K562 (cell line): ENCODE measurements at regions not wholly inside any gene's neighbourhood (a gene's known extent, or its start where the extent isn't known, plus 50 kb on each side); places are given as distances from the start of the nearest gene placed in this dataset.

ENCODE experiments used
- ATAC-seq: fragments of 200-7000 bp; cut with Tn5 transposase; 3 replicates; pipeline ENCODE4 v1.9.1; 2020; ENCODE audit warnings: moderate library complexity
- BruUV-seq: library from RNA; stranded (reverse); fragments of 400-500 nt; replicated peaks from 2 replicates; lab custom pipeline; 2021; lab: Mats Ljungman, UMichigan
- CTCF ChIA-PET: fragments of 300-600 bp; formaldehyde crosslinking; extraction: SDS; loops from one replicate; lab custom pipeline; 2021; ENCODE audit warnings: low intra/inter-chr PET ratio; lab: Yijun Ruan, JAX
- POLR2A ChIA-PET: fragments of 300-600, 350-650 bp; sonication (Branson Sonifier 250); formaldehyde crosslinking; extraction: SDS; loops from one replicate; lab custom pipeline; 2021; ENCODE audit warnings: antibody characterized with exemption, inconsistent platforms; lab: Yijun Ruan, JAX
- DNase-seq, 4 experiments: peaks; one replicate each; pipeline versions ENCODE4 v3.0.0 to v3.0.0-alpha.2; 2011 to 2018; ENCODE audit warnings: low spot score in 3 of 4, mixed read lengths in 3 of 4; ENCODE audit errors: extremely low read depth in 1 of 4
- FAIRE-seq: peaks from 2 replicates; lab custom pipeline; 2011; peaks lifted over from hg19 to GRCh38; lab: Jason Lieb, UNC
- H2AFZ ChIP-seq: 2 replicates; pipeline ENCODE4 v1.6.0; 2011; ENCODE audit warnings: low read depth, low read length, control low read depth, inconsistent platforms
- H3K27ac ChIP-seq: fragments of 200-600 bp; 3 replicates; pipeline ENCODE4 v1.8.0; 2011; ENCODE audit warnings: low read depth, mild to moderate bottlenecking, control low read depth, inconsistent platforms, low read length, moderate library complexity, mixed read lengths; ENCODE audit errors: extremely low read depth
- H3K27me3 ChIP-seq, 2 experiments: fragments of 300-600 bp in 1 of 2; 2 replicates in 1 of 2; 3 replicates in 1 of 2; pipeline versions ENCODE4 v1.6.0 to v1.8.0; 2011; ENCODE audit warnings: inconsistent platforms in 2 of 2, low read length in 2 of 2, mild to moderate bottlenecking in 1 of 2, mixed read lengths in 1 of 2, moderate library complexity in 1 of 2; ENCODE audit not compliant: control insufficient read depth in 2 of 2, insufficient read depth in 2 of 2
- H3K36me3 ChIP-seq: fragments of 300-600 bp; 3 replicates; pipeline ENCODE4 v1.8.0; 2011; ENCODE audit warnings: mild to moderate bottlenecking, low read length, inconsistent platforms; ENCODE audit not compliant: control insufficient read depth, insufficient read depth
- H3K4me1 ChIP-seq, 2 experiments: fragments of 200-600 bp in 1 of 2; replicated peaks in 1 of 2; 2 replicates in 1 of 2; 3 replicates in 1 of 2; pipeline versions ENCODE4 v1.5.1 to v1.8.0; 2011; ENCODE audit warnings: inconsistent platforms in 2 of 2, low read length in 2 of 2, mild to moderate bottlenecking in 1 of 2, mixed read lengths in 1 of 2, moderate library complexity in 1 of 2; ENCODE audit not compliant: control insufficient read depth in 2 of 2, insufficient read depth in 2 of 2
- H3K4me2 ChIP-seq: 2 replicates; pipeline ENCODE4 v1.6.1; 2011; ENCODE audit warnings: low read length, control low read depth, inconsistent platforms, mixed read lengths; ENCODE audit not compliant: insufficient read depth
- H3K4me3 ChIP-seq: fragments of 200-600 bp; sonication (generic), shearing (Covaris generic); 2 replicates; pipeline ENCODE4 v1.5.1; 2016; ENCODE audit warnings: control low read depth, inconsistent platforms
- H3K79me2 ChIP-seq: fragments of 200-600 bp; 3 replicates; pipeline ENCODE4 v1.8.0; 2011; ENCODE audit warnings: low read length, inconsistent platforms; ENCODE audit not compliant: control insufficient read depth, insufficient read depth
- H3K9ac ChIP-seq, 2 experiments: 2 replicates each; pipeline versions ENCODE4 v1.6.0 to v1.6.1; 2011; ENCODE audit warnings: low read depth in 2 of 2, low read length in 2 of 2, control low read depth in 1 of 2, inconsistent platforms in 1 of 2, mild to moderate bottlenecking in 1 of 2, mixed read lengths in 1 of 2; ENCODE audit not compliant: insufficient read depth in 1 of 2
- H3K9me1 ChIP-seq: one replicate; pipeline ENCODE4 v1.6.0; 2011; ENCODE audit warnings: inconsistent platforms, mild to moderate bottlenecking, low read length, moderate library complexity; ENCODE audit not compliant: control insufficient read depth, insufficient read depth
- H3K9me3 ChIP-seq: replicated peaks from 2 replicates; pipeline ENCODE4 v1.5.1; 2011; ENCODE audit warnings: low read depth, low read length, inconsistent platforms; ENCODE audit not compliant: control insufficient read depth, insufficient read depth
- H4K20me1 ChIP-seq: replicated peaks from 2 replicates; pipeline ENCODE4 v1.6.1; 2011; ENCODE audit warnings: low read length, inconsistent platforms, mixed read lengths; ENCODE audit not compliant: control insufficient read depth, insufficient read depth
- BMI1 ChIP-seq: fragments of 150-350 bp; IDR thresholded peaks from 2 replicates; pipeline ENCODE4 v1.6.1; 2014; ENCODE audit warnings: low read length
- MAFF ChIP-seq: IDR thresholded peaks from 2 replicates; pipeline ENCODE4 v1.6.1; 2012; ENCODE audit warnings: low read length, improper control_type of control experiment
- MCM2 ChIP-seq: fragments of 450-650 bp; IDR thresholded peaks from 2 replicates; pipeline ENCODE4 v1.6.1; 2017; ENCODE audit warnings: low read depth, mild to moderate bottlenecking
- PBX2 ChIP-seq, 2 experiments: IDR thresholded peaks in 1 of 2; conservative IDR thresholded peaks in 1 of 2; 2 replicates each; pipeline ENCODE4 v1.6.1; 2016; ENCODE audit warnings: low read depth in 2 of 2, mild to moderate bottlenecking in 1 of 2, missing compliant biosample characterization in 1 of 2, missing genetic modification characterization in 1 of 2, moderate library complexity in 1 of 2
- PTBP1 ChIP-seq: fragments of 200-400 bp; formaldehyde crosslinking; IDR thresholded peaks from 2 replicates; pipeline ENCODE4 v1.6.1; 2017; ENCODE audit warnings: low read depth, low read length
- WGBS: fragments of 100-300 bp; shearing (Covaris generic); methylation state at CpG from one replicate; pipeline ENCODE4 v1.1.6; 2016; ENCODE audit warnings: low coverage, mixed read lengths; ENCODE audit not compliant: insufficient coverage; ENCODE audit errors: missing lambda C conversion rate; 5-methylcytosine and 5-hydroxymethylcytosine counted together
- in situ Hi-C: fragments of 300-500 bp; cut with MboI; formaldehyde crosslinking; loops from 4 replicates; pipeline ENCODE4 v1.15.0; 2018; ENCODE audit warnings: inconsistent platforms, mixed read lengths
- intact Hi-C: fragments of 100-400 bp; cut with micrococcal nuclease; formaldehyde crosslinking; loops from 2 replicates; pipeline ENCODE4 v1.14.2; 2022

- Histone ChIP-seq H3K4me1 (no peaks in the 10 kb centered on the region), H3K36me3 (no peaks in the 10 kb centered on the region), H3K27me3 (no peaks in the 10 kb centered on the region), H3K27ac (no peak overlapping the region), H2AFZ (no peak overlapping the region), H3K79me2 (no peaks in the 10 kb centered on the region), H3K9me3 (no peaks in the 10 kb centered on the region; the same call in 1 of the 2 replicates), H3K9me1 (no peaks in the 10 kb centered on the region), H3K9ac (no peak overlapping the region), H3K4me3 (no peak overlapping the region), H3K4me2 (no peak overlapping the region), H4K20me1 (no peaks in the 10 kb centered on the region)
- ATAC-seq (no peak), FAIRE-seq (no peak), DNase-seq (no peak)
- TF ChIP-seq PTBP1 (no peak), BMI1 (no peak)
- intact Hi-C loops = no loop called here
- BruUV-seq = no TSS peak
- in situ Hi-C loops = no loop called here
- POLR2A ChIA-PET = no interaction called here
- WGBS = 1% methylated on average over 5 of the region's 5 CpGs
- CTCF ChIA-PET = no interaction called here
Measured at GRCh38 chr5:167796672-167797071, 494.8 kb upstream of the WWC1 start.

GRCh38 chr5:167797933-167798332, 493.5 kb upstream of the WWC1 start:
- intact Hi-C loops = no loop called here
- Histone ChIP-seq H2AFZ (no peak overlapping the region), H3K79me2 (no peaks in the 10 kb centered on the region), H3K27me3 (no peaks in the 10 kb centered on the region), H4K20me1 (no peaks in the 10 kb centered on the region), H3K9me3 (no peaks in the 10 kb centered on the region; the same call in 1 of the 2 replicates), H3K4me1 (no peaks in the 10 kb centered on the region), H3K36me3 (no peaks in the 10 kb centered on the region), H3K9ac (no peak overlapping the region), H3K27ac (no peak overlapping the region), H3K4me3 (no peak overlapping the region), H3K4me2 (no peak overlapping the region), H3K9me1 (no peaks in the 10 kb centered on the region)
- 0% methylated on average over 3 of the region's 3 CpGs for WGBS
- ATAC-seq = no peak
- FAIRE-seq = no peak
- BruUV-seq = no TSS peak
- no peak for DNase-seq
- ChIA-PET POLR2A (no interaction called here), CTCF (no interaction called here)
- in situ Hi-C loops = no loop called here
- TF ChIP-seq MAFF (no peak), MCM2 (no peak), PBX2 (CRISPR knock-in tag; IDR thresholded peaks at IDR 0.05; ENCODE audit: low read depth) (no peak), PBX2 (tag; conservative IDR thresholded peaks at IDR 0.05; ENCODE audit: low read depth) (no peak)
